A673 (cell line): ENCODE measurements at regions not wholly inside any gene's neighbourhood (a gene's known extent, or its start where the extent isn't known, plus 50 kb on each side); places are given as distances from the start of the nearest gene placed in this dataset.
"Not testable (repeated sequence)": the region's sequence is repeated elsewhere in the genome, so short reads cannot be mapped to it uniquely, and the experiment has no call there.

Experiments used
- BruUV-seq: library from RNA; stranded (reverse); fragments of 400-500 nt; replicated peaks from 2 replicates; lab custom pipeline; 2021; lab: Mats Ljungman, UMichigan
- CTCF ChIA-PET: fragments of 300-600 bp; sonication (Branson Sonifier 250); formaldehyde crosslinking; loops from one replicate; lab custom pipeline; 2022; ENCODE audit warnings: antibody characterized with exemption; lab: Charles Lee
- POLR2A ChIA-PET: fragments of 300-600 bp; sonication (Branson Sonifier 250); formaldehyde crosslinking; loops from one replicate; lab custom pipeline; 2022; ENCODE audit warnings: antibody characterized with exemption; ENCODE audit not compliant: low non-redundant PET; lab: Charles Lee
- DNase-seq: peaks from one replicate; pipeline ENCODE4 v3.0.0-alpha.2; 2015; ENCODE audit warnings: low spot score
- H3K27ac ChIP-seq: fragments of 200-600 bp; sonication (generic); 2 replicates; pipeline ENCODE4 v1.5.1; 2016; ENCODE audit warnings: mixed run types, low read depth, mild to moderate bottlenecking, mixed read lengths, antibody characterized with exemption, low read length; ENCODE audit not compliant: poor library complexity, severe bottlenecking
- H3K27me3 ChIP-seq: fragments of 200-600 bp; sonication (generic); replicated peaks from 2 replicates; pipeline ENCODE4 v1.6.1; 2017; ENCODE audit warnings: mixed run types, low read depth, mild to moderate bottlenecking, mixed read lengths, antibody characterized with exemption, low read length; ENCODE audit not compliant: insufficient read depth, poor library complexity
- H3K36me3 ChIP-seq: fragments of 200-600 bp; sonication (generic); 2 replicates; pipeline ENCODE4 v1.6.1; 2016; ENCODE audit warnings: mixed run types, mild to moderate bottlenecking, mixed read lengths, antibody characterized with exemption, low read length; ENCODE audit not compliant: insufficient read depth, poor library complexity, severe bottlenecking
- H3K4me1 ChIP-seq: fragments of 200-600 bp; sonication (generic); 2 replicates; pipeline ENCODE4 v1.6.1; 2017; ENCODE audit warnings: mixed run types, mild to moderate bottlenecking, mixed read lengths, antibody characterized with exemption, low read length; ENCODE audit not compliant: insufficient read depth, poor library complexity, severe bottlenecking
- H3K4me3 ChIP-seq: fragments of 200-600 bp; sonication (generic); 2 replicates; pipeline ENCODE4 v1.5.1; 2016; ENCODE audit warnings: low read depth, mixed run types, mild to moderate bottlenecking, mixed read lengths, low read length; ENCODE audit not compliant: poor library complexity, severe bottlenecking
- H3K9me3 ChIP-seq: fragments of 200-600 bp; sonication (generic); 2 replicates; pipeline ENCODE4 v1.6.1; 2016; ENCODE audit warnings: mixed run types, low read depth, mild to moderate bottlenecking, mixed read lengths, antibody characterized with exemption, low read length; ENCODE audit not compliant: poor library complexity, severe bottlenecking
- intact Hi-C: fragments of 100-400 bp; cut with micrococcal nuclease; formaldehyde crosslinking; loops from one replicate; pipeline ENCODE4 v1.10.0; 2022; ENCODE audit not compliant: unreplicated experiment

DNA sequence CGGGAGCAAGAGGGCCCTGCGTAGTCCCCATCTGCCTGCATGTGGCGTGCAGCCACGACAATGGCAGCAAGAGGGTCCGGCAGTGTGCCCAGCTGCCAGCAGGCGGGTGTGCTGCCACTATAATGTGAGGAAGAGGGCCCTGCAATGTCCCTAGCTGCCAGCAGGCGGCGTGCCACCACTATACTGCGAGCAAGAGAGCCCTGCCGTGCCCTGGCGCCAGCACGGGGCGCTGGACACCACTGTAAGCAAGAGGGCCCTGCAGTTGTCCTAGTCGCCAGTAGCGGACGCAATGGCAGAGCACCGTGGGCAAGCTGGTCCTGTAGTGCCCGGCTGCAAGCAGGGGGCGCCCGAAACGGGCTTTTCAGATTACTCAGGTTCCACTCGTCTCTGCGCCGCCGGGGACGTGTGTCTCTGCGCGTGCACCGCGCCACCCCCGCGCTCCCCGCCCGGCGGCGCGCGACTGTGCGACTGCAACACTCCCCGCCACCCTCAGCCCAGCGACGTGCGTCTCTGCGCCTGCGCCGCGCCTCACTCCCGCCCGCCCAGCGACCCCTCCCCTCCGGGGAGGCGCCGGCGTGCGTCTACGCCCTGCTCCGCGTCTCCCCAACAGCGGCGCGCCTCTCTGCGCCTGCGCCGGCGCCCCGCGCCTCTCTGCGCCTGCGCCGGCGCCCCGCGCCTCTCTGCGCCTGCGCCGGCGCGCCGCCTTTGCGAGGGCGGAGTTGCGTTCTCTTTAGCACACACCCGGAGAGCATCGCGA, 159.4 kb upstream of the FRG2B start:
- CTCF ChIA-PET, intact Hi-C loops: not testable (repeated sequence)
- peak; percentile 0 for DNase-seq

DNA sequence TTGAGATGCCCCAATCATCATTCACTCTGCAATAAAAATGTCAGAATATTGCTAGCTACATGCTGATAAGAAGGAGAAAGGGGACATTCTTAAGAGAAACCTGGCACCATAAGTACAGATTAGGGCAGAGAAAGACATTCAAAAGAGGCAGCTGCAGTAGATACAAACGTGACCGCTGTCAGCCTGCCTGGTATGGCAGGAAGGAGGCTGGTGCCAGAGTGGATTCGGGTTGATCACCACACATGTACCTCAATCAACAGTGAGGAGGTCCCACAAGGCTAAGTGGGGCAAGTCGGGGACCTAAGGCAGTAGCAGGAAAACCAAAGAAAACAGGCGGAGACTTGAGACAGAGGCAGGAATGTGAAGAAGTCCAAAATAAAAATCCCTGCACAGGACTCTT, 158.6 kb upstream of the FRG2B start:
- BruUV-seq, H3K4me1 ChIP-seq, POLR2A ChIA-PET, intact Hi-C loops, CTCF ChIA-PET, H3K36me3 ChIP-seq, H3K27me3 ChIP-seq, DNase-seq, H3K4me3 ChIP-seq, H3K27ac ChIP-seq, H3K9me3 ChIP-seq: not testable (repeated sequence)

More for the DNA sequence above, 159.4 kb upstream of the FRG2B start:
- POLR2A ChIA-PET, H3K27me3 ChIP-seq, H3K9me3 ChIP-seq, BruUV-seq, H3K4me1 ChIP-seq, H3K4me3 ChIP-seq, H3K36me3 ChIP-seq, H3K27ac ChIP-seq: not testable (repeated sequence)

DNA sequence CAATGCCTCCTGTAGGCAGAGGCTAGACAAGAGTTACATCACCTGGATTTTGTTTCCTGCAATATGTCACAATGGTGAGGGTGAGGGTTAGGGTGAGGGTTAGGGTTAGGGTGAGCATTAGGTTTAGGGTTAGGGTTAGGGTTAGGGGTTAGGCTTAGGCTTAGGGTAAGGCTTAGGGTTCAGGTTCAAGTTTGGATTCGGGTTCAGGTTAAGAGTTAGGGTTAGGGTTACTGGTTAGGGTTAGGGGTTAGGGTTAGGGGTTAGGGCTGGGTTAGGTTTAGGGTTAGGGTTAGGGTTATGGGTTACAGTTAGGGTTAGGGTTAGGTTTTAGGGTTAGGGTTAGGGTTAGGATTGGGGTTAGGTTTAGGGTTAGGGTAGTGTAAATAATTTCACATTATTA, 138.7 kb upstream of the FRG2B start:
- H3K36me3 ChIP-seq, H3K27me3 ChIP-seq, H3K9me3 ChIP-seq, H3K4me3 ChIP-seq, H3K27ac ChIP-seq, DNase-seq, intact Hi-C loops, CTCF ChIA-PET, H3K4me1 ChIP-seq, BruUV-seq, POLR2A ChIA-PET: not testable (repeated sequence)

DNA sequence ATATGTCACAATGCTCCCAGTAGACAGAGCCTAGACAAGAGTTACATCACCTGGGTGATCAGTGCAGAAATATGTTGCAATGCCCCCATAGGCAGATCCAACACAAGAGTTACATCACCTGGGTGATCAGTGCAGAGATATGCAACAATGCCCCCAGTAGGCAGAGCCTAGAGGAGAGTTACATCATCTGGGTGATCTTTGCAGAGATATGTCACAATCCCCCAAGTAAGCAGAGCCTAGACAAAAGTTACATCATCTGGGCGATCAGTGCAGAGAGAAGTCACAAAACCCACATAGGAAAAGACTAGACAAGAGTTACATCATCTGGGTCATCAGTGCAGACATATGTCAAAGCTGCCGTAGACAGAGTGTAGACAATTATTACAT, 138.2 kb upstream of the FRG2B start:
- H3K4me3 ChIP-seq, H3K36me3 ChIP-seq, H3K27ac ChIP-seq, intact Hi-C loops, H3K27me3 ChIP-seq, CTCF ChIA-PET, DNase-seq, POLR2A ChIA-PET, BruUV-seq, H3K9me3 ChIP-seq, H3K4me1 ChIP-seq: not testable (repeated sequence)

DNA sequence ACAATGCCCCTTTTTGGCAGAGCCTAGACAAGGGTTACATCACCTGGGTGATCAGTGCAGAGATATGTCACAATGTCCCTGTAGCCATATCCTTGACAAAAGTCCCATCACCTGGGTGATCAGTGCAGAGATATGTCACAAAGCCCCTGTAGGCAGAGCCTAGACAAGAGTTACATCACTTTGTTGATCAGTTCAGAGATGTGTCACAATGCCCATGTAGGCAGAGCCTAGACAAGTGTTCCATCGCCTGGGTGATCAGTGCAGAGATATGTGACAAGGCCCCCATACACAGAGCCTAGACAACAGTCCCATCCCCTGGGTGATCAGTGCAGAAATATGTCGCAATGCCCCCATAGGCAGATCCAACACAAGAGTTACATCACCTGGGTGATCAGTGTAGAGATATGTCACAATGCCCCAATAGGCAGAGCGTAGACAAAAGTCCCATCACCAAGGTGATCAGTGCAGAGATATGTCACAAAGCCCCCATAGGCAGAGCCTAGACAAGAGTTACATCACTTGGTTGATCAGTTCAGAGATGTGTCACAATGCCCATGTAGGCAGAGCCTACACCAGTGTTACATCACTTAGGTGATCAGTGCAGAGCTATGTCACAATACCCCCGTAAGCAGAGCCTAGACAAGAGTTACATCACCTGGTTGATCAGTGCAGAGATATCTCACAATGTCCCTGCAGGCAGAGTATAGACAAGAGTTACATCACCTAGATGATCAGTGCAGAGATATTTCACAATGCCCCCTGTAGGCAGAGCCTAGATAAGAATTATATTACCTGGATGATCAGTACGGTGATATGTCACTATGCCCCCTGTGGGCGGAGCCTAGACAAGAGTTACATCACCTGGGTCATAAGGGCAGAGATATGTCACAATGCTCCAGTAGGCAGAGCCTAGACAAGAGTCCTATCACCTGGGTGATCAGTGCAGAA, 137.6 kb upstream of the FRG2B start:
- H3K4me1 ChIP-seq, POLR2A ChIA-PET, H3K36me3 ChIP-seq, H3K27me3 ChIP-seq, BruUV-seq, H3K27ac ChIP-seq, CTCF ChIA-PET, H3K9me3 ChIP-seq, intact Hi-C loops, H3K4me3 ChIP-seq: not testable (repeated sequence)
- peak; percentile 0 for DNase-seq

DNA sequence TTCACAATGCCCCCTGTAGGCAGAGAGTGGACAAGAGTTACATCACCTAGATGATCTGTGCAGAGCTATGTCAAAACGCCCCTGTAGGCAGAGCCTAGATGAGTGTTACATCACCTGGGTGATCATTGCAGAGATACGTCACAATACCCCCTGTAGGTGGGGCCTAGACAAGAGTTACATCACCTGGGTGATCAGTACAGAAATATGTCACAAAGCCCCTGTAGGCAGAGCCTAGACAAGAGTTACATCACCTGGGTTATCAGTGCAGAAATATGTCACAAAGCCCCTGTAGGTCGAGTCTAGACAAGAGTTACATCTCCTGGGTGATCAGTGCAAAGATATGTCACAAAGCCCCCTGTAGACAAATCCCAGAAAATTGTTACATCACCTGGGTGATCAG, 136.6 kb upstream of the FRG2B start:
- intact Hi-C loops, H3K9me3 ChIP-seq, POLR2A ChIA-PET, H3K4me3 ChIP-seq, H3K4me1 ChIP-seq, H3K27me3 ChIP-seq, H3K36me3 ChIP-seq, CTCF ChIA-PET, BruUV-seq, DNase-seq, H3K27ac ChIP-seq: not testable (repeated sequence)

DNA sequence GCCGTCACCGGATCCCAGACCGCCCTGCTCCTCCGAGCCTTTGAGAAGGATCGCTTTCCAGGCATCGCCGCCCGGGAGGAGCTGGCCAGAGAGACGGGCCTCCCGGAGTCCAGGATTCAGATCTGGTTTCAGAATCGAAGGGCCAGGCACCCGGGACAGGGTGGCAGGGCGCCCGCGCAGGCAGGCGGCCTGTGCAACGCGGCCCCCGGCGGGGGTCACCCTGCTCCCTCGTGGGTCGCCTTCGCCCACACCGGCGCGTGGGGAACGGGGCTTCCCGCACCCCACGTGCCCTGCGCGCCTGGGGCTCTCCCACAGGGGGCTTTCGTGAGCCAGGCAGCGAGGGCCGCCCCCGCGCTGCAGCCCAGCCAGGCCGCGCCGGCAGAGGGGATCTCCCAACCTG, 127.0 kb upstream of the FRG2B start:
- CTCF ChIA-PET, H3K27ac ChIP-seq, H3K27me3 ChIP-seq, H3K9me3 ChIP-seq, POLR2A ChIA-PET, H3K4me1 ChIP-seq, intact Hi-C loops, DNase-seq, BruUV-seq, H3K36me3 ChIP-seq, H3K4me3 ChIP-seq: not testable (repeated sequence)
